Left kidney (tissue), 1 donor: ENCODE measurements at regions not wholly inside any gene's neighbourhood (a gene's known extent, or its start where the extent isn't known, plus 50 kb on each side); places are given as distances from the start of the nearest gene placed in this dataset.

ENCODE experiments used
- DNase-seq: peaks from one replicate; pipeline ENCODE4 v3.0.0-alpha.2; 2013

DNA sequence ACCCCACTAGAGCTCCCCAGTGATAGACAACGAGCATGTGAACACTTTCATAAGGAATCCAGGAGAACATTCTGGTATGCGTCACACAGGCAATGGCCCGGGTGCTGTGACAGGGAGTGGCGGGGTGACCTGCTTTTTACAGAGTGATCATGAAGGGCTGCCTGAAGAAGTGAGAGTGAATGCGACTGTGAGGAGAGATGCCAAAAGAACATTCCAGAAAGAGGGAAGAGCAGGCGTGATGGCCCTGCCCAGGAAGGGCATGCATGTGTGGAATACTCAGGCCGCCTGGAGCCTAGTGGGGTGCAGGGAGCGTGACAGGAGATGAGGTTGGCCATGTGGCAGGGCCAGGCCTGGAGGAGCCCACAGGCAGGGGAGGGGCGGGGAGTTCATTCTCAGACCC, 53.8 kb downstream of the FZD10 start:
- DNase-seq = no peak

DNA sequence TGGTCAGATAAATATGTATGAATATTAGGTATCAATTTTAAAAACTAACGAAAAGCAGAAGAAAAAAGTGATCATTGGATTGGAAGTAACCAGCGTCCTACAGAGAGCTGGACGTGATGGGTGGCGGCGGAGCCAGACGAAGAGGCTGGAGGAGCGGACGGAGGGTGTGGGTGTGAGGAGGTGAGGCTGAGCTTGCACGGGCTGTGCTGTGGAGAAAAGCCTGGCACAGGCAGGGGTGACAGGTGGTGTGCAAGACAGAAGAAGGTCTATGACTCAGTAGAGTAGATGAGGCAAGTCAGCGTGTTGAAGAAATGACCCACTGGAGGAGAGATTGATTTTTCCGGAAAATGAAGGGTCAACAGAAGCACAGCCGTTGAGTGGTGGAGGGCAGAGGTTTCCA, 56.4 kb downstream of the FZD10 start:
- DNase-seq = no peak

DNA sequence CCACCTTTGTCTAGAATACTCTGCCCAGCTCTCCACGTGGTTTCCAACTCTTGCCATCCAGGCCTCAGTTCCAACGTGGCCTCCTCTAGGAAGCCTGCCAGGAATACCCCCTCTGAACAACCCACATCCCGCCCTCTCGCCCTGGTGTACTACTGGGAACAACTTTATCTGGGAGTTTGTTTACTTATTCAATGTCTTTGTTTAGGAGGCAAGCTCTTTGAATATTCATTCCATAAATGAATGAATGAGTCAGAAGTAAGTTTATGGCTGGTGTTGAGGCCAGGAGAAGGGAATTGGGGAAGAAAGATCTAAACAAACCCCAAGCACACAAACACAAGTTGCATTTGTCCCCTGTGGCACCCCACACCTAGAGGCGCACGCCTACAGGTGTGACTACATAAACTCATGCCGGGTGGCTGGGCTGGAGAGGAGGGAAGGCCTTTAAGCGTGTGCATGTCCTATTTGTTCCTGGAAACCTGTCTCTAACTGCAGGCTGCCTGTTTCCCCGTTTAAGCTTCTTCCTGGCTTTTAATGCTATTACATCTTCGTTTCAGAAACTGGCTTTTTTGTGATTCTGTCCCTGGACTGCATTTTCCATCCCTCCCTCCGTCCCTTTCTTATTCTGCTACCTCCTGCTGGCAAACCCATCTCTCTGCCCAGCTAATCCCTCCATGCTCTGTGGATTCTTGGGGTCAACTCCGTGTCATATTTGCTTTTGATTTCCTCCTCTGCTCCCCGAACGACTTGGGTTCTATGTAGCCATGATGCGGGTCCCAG, 57.9 kb downstream of the FZD10 start:
- DNase-seq = no peak

DNA sequence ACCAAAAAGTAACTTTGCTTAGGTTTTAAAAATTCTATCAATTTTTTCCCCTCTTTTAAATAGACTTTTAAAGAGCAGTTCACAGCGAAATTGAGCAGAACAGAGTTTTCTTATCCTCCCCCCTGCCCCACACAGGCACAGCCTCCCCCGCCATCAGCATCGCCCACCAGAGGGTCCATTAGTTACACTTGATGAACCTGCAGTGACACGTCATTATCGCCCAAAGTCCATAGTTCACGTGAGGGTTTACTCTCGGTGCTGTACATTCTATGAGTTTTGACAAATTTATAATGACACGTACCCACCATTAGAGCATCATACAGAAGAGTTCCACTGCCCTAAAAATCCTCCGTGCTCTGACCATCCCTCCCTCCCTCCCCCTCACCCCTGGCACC, 58.4 kb downstream of the FZD10 start:
- DNase-seq = no peak

DNA sequence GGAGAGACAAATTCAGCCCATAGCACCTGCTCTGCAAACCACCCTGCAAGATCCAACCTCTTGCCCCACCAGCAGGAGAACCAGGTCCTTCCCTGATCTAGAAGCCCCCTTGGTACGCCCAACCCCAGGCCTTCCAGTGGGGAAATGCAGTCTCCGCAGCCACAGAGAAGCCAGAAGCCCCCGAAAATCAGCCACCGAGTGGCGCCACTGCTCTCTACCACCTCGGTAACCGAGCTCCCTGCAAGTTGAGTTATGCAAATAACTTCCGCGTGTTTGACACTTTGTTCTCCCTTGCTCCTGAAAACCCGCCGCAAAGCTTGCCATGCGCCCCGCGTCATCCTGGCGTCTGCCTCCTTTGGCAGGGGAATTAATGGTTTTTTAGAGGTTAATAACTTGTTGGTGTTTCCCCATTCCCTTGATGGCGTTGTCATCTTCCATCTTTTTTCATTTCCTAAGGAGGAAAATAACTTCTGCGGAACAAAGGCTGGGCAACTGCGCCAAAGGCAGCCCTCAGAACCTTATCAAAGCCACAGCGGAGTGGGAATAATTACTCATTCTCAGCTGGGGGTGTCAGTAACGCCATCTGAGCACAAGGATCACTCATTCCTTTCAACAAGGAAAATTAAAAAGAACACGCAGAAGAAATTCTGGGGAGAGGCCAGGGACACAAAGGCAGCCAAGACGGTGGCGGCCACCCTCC, 60.4 kb downstream of the FZD10 start:
- DNase-seq = no peak

DNA sequence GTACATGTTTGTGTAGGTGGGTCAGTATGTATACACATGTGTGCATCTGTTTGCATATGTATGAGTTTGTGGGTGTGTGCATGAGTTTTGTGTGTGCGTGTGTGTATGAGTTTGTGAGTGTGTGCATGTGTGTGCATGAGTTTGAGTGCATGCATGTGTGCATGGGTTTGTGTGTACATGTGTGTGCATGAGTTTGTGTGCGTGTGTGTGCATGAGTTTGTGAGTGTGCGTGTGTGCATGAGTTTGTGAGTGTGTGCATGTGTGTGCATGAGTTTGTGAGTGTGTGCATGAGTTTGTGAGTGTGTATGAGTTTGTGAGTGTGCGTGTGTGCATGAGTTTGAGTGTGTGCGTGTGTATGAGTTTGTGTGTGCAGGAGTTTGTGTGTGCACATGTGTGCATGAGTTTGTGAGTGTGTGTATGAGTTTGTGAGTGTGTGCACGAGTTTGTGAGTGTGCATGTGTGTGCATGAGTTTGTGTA, 61.5 kb downstream of the FZD10 start:
- no peak for DNase-seq

DNA sequence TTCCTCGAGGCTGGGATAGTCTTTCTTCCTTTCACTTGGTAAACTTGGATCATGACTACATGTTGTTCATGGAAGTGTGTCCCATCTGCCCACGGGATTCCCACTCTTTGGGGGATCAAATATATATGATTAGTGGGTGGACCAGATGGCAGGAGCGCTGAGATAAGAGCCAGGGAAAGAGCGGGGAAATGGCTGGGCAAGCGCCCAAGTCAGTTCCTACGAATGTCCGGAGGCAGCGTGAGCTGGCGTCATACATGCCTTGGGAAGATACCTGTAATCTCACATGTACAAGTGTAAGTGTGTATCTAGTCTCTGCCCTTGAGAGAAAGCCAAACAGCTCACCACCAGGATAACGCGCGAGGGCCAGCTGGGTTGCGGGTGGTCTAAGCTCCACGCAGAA, 62.3 kb downstream of the FZD10 start:
- no peak for DNase-seq

DNA sequence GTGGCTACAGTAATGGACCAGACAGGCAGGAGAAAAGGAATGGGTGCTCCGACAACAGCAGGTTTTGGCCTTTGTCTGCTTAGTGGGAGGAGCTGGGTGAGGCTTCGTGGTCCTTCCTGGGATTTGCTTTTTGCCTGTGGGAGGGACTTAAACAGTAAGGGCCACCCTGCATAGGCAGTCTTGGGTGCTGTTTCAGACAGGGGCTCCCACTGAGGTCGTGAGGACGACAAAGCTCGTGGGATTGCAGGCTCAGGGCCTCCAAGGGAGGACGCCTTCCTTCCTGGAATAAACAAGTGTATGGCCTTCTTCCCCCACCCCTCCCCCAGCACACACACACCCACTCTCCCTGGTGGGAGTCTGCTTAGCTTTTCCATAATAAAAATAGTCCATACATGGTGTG, 63.1 kb downstream of the FZD10 start:
- no peak for DNase-seq

DNA sequence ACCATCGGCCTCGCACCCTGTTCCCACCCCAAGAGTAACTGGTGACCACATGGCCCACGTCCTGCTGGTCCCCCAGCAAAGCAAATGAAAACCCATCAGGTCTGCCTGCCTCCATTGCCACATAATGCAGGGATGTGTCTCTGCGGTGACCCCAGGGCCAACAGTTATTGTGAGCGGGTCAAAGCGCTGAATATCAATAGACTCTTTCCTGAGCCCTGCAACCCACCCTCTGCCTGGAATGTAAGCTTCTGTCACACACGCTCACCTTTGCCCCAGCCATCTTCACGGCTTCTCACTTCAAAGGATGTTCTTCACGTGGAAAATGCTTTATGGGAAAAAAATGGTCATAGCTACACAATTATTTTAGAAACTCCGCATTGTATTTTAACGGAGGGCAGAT, 63.9 kb downstream of the FZD10 start:
- DNase-seq = no peak

DNA sequence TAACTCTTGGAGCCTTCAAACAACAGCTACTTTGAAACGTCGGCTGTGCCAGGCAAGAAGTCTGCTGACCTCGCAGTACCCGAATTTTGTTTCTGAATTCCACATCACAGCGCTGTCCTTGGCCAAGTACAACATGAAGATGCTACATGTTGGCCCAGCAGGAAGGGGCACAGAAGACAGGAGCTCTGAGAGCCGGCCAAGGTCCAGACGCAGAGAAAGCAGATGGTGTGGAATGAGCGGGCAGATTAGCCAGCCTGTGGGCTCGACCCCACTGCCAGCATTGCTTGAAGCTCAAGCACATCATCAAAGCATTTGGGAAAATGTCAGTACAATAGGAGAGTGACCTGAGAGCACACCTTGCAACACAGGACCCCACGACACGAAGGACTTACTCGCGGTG, 64.5 kb downstream of the FZD10 start:
- DNase-seq = no peak

DNA sequence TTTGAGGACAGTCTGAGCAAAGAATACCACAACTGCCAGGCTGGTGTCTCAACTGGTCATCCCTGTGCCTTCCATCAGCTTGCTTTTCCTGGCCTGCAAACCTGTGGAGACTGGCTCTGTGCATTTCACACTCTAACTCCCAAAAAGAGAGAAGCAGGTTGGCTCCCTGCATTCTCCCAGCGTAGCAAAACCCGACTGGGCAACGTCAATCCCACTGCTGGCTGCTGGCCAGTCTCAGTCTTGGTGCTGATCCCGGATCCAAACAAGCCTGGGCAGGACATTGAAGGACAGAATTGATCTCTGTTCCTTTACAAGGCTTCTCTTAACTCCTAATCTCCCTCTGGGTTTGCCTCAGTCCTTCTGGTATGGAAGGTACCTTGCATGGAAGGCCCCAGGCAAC, 65.4 kb downstream of the FZD10 start:
- no peak for DNase-seq

DNA sequence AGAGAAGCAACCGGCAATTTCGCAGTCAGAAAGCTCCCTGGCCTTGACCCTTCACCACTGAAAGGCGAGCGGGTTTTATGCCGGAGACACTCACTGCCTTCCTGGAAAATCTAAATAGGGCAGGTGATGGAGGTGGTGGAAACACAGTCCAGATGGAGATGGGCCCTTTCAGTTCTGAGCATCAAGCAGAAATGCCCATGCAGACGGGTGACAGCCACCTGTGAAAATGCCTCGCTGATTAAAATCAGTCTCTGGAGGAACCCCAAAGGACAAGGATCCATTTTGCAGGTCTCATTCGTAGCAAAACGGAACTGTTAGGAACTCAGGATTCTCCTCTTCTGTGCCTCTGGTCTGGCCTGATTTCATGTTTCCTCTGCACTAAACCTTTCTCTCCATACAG, 74.2 kb downstream of the FZD10 start:
- no peak for DNase-seq

DNA sequence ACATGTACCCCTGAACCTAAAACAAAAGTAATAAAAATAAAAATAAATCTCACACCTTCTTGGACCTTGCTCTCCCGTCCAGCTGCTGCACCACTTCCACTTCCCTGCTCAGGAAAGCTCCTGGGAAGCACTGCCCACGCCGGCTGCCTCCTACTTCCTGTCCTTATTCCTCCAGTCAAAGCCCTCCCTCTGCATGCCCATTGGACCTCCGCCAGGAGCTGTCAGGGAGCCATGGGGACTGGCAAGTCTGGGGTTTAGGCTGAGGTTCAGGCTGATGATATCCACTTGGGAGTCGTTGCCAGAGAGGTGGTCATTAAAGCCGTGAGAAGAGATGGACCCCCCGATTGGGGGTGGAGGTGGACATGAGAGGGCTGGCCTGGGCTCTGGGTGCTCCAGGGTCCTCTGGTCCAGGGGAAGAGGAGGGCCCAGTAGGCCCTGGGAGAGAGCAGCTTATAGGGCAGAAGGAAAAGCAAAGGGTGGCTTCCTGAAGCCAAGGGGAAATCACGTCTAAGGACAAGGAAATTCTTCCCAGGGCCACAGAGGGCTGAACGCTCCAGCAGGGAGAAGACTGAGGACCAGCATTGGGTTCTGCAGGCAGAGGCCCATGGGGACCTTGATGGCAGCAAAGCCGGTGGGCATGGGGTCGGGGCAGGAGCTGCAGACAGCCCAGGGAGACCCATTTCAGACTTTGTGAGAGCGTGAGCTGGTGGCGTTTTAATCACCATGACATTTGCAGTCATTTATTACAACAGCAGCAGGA, 78.7 kb downstream of the FZD10 start:
- no peak for DNase-seq

DNA sequence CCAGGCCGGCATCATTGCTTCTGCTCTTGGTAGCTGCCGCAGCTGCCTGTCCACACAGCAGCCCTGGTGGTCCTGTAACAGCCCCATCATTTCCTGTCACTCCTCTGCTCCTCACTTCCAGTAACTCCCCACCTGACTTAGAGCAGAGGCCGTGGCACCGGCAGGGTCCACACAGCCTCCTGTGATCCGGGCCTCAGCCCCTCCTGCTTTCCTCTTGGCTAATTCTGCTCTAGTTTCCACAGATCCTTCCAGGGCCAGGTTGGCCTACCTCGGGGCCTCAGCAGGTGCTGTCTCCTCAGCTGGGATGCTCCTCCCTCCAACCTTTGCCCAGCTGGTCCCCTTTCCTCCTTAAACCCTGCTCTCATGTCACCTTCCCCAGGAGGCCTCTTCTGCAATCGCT, 80.2 kb downstream of the FZD10 start:
- DNase-seq = no peak

DNA sequence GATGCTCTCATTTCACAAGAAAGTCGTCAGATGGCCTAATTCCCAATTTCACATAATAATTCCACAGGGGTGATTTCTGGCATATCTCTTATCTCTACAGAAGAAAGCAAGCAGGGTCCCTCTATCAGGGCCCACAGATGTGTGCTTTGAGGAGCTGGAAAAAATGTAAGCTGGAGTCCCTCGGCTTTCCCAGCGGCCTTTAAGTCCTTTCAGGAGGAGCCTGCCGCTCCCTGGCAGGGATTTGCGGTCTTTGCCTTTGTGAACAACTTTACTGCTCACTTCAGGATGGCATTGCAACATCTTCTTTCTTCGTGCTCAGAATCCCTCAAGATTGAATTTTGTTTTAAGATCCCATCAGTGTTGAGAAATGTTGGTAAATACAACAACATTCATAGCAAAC, 83.0 kb downstream of the FZD10 start:
- no peak for DNase-seq

DNA sequence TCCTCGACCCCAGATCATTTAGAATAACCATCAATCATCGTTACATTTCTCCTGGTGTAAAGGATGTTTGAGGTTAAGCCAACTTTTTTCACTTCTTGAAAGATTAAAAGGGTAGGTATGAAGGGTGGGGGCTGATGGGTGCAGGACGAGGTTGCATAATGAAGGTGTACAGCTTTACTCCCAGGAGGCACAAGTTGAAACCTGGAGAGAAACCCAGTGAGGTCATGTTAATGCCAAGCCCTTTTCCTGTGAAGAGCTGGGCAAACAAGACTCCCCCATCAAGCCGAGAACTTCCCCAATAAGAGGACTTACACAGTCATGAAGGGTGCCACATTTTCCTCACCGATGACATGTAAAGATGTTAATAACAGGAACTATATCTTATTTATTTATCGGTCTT, 84.3 kb downstream of the FZD10 start:
- no peak for DNase-seq

DNA sequence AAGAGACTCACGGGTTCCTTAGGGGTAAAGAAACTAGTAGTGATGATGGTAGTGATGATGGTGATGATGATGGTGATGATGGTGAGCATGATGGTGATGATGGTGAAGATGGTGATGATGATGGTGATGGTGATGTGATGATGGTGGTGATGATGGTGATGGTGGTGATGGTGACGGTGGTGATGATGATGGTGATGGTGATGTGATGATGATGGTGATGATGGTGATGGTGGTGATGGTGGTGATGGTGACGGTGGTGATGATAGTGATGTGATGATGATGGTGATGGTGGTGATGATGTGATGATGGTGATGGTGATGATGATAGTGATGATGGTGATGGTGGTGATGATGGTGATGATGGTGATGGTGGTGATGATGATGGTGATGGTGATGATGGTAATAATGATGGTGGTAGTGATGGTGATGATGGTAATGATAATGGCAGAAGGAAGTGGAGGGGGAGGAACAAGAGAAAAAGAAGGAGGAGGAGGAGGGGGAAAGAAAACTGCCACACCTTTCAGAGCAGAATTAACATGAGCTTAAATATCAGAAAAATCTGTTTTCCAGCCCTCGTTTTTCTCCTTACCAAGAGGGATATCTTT, 85.5 kb downstream of the FZD10 start:
- no peak for DNase-seq

DNA sequence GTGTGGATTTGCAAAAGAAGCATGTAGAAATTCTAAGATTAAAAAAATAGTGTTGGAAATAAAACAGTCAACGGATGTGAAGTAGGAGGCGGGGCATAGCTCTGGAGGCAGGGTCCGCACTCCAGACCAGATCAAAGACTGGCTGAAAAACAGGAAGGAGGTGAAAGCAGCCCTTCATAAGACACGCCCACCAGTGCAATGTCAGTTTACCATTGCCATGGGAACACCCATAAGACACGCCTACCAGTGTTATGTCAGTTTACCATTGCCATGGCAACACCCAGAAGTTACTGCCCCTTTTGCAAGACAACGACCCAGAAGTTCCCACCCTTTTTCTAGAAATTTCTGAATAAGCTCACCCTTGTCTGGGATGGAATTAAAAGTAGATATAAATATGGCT, 87.1 kb downstream of the FZD10 start:
- DNase-seq = no peak

DNA sequence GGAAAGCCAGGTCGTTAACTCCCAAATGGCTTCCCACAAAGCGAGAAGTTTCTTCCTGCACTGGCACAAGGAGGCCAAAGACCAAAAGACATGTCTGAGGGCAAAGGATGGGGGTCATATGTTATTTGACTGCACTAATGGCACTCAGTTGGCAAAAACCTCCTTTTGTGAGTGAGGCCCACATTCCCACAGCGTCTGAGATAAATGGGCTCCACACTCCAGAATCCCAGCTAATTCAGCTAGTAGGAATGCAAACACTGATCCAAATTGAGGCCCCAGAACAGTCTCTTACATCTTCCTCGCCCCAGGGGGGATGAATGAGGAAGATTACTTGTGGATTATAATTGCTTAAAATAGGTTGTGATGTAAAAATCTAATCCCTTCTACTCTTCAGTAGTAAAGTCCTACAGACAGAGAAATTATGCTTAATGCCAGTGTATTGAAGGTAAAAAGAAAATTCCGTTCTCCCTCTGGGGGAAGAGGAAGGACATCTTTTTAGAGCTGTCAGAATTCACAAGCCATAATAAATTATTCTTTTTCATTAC, 86.4 kb upstream of the PIWIL1 start:
- DNase-seq = no peak

DNA sequence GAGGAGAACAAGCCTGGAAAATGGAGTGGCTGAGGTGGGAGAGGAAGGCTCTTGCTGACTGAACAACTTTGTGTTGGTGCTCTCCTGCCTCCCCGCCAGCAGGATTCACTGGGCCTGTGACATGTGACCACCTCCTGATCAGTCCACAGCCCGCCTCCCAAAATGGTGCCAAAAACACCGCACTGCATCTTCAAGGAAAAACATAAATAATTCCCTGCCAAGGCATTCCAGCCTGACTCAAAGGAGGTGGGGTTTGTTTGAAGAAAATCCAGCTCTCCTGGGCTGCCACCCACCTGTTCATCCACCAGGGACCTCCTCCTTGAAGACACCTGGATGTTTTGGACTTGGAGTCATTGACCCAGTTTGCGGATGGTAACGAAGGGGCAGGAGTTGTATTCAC, 83.8 kb upstream of the PIWIL1 start:
- no peak for DNase-seq

DNA sequence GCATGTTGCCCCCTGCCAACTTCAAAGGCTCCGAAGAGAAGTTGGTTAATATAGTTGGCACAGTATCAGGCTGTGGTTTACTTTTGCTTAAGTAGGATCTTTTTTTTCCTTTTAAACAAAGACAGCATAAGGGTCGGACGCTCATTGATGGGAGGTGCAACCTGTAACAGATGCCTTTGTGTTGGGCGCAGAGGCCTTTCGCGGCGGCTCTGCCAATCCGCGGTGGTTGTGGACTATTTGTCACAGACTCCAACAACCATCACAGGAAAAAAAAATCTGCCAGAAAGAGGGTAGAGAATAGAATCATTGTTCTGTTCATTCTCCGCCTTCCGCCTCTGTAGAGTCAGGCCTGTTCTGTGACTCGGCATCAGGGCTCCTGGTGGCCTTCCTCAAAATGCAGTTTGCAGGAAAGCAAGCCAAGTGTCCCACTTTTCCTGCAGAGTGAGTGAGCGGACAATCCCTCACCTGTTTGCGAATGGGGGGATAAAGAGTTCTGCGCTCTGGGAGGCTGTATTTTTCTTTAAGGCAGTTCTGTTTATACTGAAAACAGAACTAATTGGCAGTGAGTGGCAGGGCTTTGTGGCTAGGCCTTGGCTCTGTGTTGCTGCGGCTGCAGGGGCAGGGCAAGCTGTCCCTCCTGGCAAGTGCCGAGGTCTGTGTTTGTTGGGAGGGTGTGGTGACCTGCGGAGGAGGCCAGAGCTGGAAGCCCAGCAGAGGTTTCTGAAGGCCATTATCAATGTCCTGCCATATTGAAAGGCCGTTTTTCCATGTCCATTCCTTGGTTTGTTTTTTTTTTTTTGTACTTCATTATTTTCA, 83.0 kb upstream of the PIWIL1 start:
- no peak for DNase-seq

DNA sequence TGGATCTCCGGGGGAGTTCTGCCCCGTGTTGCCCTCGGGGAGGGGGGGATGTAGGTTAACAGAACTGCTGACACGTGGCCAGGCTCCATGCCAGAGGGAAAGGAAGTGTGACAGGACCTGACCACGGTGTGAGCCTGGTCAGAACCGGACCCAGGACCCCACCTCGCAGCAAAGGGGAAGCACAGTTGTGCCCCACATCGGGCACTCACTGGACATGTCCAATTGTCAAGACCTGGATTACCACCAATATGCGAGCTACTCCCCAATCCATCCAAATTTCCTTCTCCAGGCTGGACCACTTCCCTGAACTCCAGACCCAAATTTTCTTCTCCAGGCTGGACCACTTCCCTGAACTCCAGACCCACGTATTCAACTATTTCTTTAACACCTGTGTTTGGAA, 78.8 kb upstream of the PIWIL1 start:
- no peak for DNase-seq
